HCT116 (cell line): ENCODE measurements at regions not wholly inside any gene's neighbourhood (a gene's known extent, or its start where the extent isn't known, plus 50 kb on each side); places are given as distances from the start of the nearest gene placed in this dataset.

Experiments
- EZH2 ChIP-seq: fragments of 200-600 bp; sonication (generic); IDR thresholded peaks from 2 replicates; pipeline ENCODE4 v1.6.1; 2017; ENCODE audit warnings: antibody characterized with exemption, mixed run types
- TF ChIP-seq, protein P1 (sequence below), 3 experiments: fragments of 200-600 bp in 1 of 3; sonication (generic) in 1 of 3; IDR thresholded peaks in 2 of 3; conservative IDR thresholded peaks in 1 of 3; 2 replicates each; pipeline ENCODE4 v1.5.1; 2012 to 2017; ENCODE audit warnings: low read depth in 2 of 3, low read length in 2 of 3, antibody characterized with exemption in 1 of 3, borderline replicate concordance in 1 of 3, control low read depth in 1 of 3, mild to moderate bottlenecking in 1 of 3, mixed read lengths in 1 of 3, mixed run types in 1 of 3, moderate library complexity in 1 of 3; ENCODE audit not compliant: insufficient read depth in 1 of 3
- TF ChIP-seq, protein P2 (sequence below): IDR thresholded peaks from 2 replicates; pipeline ENCODE4 v1.6.1; 2012; ENCODE audit warnings: low read depth

DNA sequence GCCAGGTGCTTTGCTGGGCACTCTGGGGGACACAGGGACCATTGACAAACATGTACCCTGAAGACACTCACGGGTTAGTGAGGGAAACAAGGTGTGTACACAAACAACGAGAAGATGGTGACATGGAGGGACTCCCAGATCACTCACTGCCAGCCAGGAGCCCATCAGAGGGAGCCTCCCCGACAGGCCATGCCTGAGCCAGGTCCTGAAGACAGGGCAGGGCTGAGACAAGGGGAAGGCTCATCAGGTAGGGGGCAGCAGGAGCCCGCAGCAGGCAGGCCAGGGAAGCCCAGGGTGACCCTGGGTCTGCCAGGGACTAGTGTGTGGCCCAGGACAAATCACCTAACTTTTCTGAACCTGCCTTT, 127.9 kb downstream of the BUD13 start:
- no peak for TF ChIP-seq EZH2
- TF ChIP-seq, protein P1, sequence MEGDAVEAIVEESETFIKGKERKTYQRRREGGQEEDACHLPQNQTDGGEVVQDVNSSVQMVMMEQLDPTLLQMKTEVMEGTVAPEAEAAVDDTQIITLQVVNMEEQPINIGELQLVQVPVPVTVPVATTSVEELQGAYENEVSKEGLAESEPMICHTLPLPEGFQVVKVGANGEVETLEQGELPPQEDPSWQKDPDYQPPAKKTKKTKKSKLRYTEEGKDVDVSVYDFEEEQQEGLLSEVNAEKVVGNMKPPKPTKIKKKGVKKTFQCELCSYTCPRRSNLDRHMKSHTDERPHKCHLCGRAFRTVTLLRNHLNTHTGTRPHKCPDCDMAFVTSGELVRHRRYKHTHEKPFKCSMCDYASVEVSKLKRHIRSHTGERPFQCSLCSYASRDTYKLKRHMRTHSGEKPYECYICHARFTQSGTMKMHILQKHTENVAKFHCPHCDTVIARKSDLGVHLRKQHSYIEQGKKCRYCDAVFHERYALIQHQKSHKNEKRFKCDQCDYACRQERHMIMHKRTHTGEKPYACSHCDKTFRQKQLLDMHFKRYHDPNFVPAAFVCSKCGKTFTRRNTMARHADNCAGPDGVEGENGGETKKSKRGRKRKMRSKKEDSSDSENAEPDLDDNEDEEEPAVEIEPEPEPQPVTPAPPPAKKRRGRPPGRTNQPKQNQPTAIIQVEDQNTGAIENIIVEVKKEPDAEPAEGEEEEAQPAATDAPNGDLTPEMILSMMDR (IDR thresholded peaks at IDR 0.05 in 2 of 3, conservative IDR thresholded peaks at IDR 0.05 in 1 of 3; ENCODE audit: borderline replicate concordance in 1 of 3, insufficient read depth in 1 of 3, low read depth in 2 of 3, low read length in 2 of 3): 0 out of 6 replicates have a peak, but pooled peaks of 1 of the 3 experiments have one; percentile 4
- TF ChIP-seq, protein P2, sequence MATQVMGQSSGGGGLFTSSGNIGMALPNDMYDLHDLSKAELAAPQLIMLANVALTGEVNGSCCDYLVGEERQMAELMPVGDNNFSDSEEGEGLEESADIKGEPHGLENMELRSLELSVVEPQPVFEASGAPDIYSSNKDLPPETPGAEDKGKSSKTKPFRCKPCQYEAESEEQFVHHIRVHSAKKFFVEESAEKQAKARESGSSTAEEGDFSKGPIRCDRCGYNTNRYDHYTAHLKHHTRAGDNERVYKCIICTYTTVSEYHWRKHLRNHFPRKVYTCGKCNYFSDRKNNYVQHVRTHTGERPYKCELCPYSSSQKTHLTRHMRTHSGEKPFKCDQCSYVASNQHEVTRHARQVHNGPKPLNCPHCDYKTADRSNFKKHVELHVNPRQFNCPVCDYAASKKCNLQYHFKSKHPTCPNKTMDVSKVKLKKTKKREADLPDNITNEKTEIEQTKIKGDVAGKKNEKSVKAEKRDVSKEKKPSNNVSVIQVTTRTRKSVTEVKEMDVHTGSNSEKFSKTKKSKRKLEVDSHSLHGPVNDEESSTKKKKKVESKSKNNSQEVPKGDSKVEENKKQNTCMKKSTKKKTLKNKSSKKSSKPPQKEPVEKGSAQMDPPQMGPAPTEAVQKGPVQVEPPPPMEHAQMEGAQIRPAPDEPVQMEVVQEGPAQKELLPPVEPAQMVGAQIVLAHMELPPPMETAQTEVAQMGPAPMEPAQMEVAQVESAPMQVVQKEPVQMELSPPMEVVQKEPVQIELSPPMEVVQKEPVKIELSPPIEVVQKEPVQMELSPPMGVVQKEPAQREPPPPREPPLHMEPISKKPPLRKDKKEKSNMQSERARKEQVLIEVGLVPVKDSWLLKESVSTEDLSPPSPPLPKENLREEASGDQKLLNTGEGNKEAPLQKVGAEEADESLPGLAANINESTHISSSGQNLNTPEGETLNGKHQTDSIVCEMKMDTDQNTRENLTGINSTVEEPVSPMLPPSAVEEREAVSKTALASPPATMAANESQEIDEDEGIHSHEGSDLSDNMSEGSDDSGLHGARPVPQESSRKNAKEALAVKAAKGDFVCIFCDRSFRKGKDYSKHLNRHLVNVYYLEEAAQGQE: no peak
